HUDEP-2 (cell line): ENCODE measurements at regions not wholly inside any gene's neighbourhood (a gene's known extent, or its start where the extent isn't known, plus 50 kb on each side); places are given as distances from the start of the nearest gene placed in this dataset.

Experiments used
- DNase-seq, 76 experiments: peaks; one replicate each; lab custom pipeline; 2025; ENCODE audit not compliant: unreplicated experiment in 76 of 76; lab: John Stamatoyannopoulos, UW

DNA sequence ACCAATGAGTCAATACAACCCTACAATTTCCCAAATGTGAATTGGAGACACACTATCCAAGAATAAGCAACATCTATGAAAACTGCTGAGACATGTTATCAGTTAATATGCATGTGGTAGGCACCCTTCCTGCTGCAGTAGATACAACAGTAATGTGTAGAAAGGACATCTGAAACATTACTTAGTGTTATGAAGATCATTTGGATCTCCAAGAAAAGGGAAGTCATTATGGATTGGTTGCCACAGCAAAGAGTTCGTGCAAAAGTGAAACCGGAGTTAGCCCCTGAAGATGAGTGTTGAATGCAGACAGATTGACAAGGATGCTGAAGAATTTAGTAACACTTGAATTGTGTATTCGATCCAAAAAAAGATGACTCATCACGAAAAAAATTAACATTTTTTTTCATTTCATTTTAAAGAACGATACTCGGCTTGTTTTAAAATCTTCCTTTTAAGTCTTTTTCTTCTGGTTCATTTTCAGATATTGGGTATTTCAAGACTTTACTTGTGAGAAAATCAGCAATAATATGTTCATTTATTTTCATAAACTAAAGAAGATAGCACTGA lies 322.4 kb upstream of the KLF6 start:
- DNase-seq, result no peak

- DNase-seq, result no peak
Measured at GRCh38 chr10:4103603-4104002, 318.6 kb upstream of the KLF6 start.

- DNase-seq, result no peak
Measured at GRCh38 chr10:4102802-4103344, 317.9 kb upstream of the KLF6 start.

DNA sequence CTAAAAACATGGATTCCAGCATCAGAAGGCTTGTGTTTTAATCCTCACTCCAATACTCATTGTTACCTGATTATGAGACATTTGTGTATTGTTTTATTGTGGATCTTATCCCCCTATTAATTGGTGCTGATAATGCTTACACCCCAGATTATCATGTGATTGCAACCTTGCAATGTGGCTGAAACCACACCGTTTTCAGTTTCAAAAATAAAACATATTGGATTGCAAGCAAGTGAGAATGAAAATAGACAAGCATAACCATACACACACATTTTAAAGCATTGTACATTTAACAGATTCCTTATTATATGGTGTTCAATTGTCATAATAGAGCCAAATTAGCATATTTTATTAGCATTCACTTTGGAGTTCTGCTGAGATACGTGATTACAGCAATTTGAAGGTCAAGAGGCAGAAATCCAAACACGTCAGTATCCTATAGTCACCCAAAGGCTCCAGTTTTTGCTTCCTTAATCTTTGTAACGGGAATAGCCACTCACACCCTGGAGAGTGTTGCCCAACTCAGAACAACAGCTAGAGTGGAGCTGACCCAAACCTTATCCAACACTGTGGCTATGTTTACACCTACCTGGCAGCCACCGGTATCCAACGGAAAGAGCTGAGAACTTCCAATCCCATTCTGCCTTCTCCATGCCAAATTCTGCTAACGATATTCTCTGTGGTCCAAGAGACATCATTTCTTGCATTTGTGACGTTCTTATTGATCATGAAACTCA lies 317.1 kb upstream of the KLF6 start:
- DNase-seq, result no peak

DNA sequence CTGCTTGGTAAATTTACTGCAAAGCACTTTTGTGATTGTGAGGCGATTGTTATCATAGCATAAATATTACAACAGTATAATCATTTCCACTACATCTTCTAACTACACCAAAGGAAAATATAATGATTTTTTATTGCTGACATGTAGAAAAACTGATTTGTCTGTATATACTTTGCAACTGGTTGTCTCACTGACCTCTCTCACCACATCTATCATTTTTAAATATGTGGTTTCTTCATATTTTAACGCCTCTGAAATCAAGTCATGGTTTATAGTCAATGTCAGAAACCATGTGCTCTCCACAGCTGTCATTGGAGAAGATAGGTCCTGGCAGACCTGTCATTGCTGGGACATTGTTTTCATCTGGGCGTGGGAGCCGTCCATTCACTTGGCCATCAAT lies 315.4 kb upstream of the KLF6 start:
- DNase-seq, result no peak

- DNase-seq, result no peak
Measured at GRCh38 chr10:4099202-4099601, 314.2 kb upstream of the KLF6 start.

- DNase-seq, result no peak
Measured at GRCh38 chr10:4095166-4095917, 310.3 kb upstream of the KLF6 start.

DNA sequence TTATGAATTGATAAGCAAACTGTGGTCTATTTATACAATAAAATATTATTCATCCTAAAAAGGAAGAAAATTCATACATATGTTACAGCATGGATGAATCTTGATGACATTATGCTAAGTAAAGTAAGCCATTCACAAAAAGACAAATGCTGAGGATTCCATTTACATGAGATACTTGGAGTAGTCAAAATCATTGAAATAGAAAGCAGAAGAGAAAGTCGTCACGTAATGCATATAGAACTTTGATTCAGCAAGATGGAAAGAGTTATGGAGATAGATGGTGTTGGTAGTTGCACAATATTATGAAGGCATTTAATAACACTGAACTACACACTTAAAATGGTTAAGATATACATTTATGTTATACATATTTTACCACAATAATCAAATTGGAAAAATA lies 309.7 kb upstream of the KLF6 start:
- no peak for DNase-seq

DNA sequence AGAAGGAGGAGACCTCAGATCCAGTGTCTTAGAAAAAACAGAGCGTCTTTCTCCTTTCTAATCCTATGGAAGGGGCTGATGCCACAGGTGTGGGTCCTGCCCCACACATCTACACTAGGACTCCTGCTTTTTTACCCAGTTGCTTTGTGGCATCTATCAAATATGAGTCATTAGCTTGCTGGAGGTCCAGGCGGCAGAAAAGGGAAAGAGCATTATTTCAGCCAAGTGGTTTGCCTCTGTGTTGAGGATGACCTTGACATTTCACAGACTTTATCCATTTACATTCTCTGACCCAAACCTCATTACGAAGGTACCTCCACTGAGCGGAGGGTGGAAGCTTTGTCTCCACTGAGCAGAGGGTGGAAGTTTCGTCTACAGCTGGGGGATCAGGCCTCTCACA lies 308.4 kb upstream of the KLF6 start:
- DNase-seq, result no peak

- no peak for DNase-seq
Measured at GRCh38 chr10:4088354-4089066, 303.5 kb upstream of the KLF6 start.

GRCh38 chr10:4086131-4086898 lies 301.3 kb upstream of the KLF6 start:
- DNase-seq, result no peak

DNA sequence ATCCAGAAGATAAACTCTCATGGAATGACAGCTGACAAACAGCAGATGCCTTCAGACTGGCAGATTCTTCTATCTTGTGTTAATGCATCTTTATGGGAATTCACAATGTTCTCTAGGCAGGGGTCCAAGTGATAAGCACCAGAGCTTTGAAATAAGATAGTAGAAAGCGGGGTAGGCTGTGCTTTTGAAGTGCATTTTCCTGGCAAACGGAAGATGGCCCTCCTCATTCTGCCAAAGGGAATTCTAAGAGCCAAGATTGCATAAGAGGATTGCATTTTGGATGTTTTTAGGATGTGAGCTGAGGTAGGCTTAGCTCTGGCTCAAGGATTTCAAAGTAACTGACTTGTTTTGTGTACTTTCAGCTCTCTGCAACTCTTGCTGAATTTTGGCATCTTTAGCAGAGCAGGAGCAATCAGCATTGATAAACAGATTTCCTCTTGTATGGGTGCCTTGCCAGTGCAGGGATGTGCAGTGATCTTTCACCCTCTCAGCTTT lies 298.5 kb upstream of the KLF6 start:
- no peak for DNase-seq

GRCh38 chr10:4082861-4083260 lies 297.9 kb upstream of the KLF6 start:
- no peak for DNase-seq

- DNase-seq, result no peak
Measured at GRCh38 chr10:4081685-4082111, 296.7 kb upstream of the KLF6 start.

DNA sequence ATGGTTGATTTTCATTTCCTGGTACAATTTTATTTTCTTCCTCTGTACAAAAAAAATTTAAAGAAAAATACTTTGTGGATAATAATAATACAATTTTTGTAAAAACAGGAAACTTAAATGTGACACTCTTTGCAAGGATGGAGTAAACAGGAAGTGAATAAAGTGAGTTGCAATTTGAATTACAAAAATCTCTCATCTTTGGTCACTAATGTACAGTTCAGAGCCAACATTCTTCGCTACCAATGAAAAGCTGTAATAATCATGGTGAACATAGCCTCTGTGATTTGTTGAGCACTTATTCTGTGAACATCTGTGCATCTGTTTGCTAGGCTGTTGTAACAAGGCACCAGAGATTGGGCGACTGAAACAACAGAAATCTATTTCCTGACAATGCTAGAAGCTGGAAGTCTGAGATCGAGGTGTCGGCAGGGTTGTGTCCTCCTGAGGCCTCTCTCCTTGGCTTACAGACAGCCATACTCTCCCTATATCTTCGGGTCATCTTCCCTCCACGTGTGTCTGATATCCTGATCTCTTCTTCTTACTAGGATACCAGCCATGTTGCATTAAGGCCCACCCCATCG lies 295.3 kb upstream of the KLF6 start:
- DNase-seq, result no peak

- no peak for DNase-seq
Measured at GRCh38 chr10:4079803-4080202, 294.8 kb upstream of the KLF6 start.

GRCh38 chr10:4077804-4078203 lies 292.8 kb upstream of the KLF6 start:
- DNase-seq, result no peak

GRCh38 chr10:4076983-4077382 lies 292.0 kb upstream of the KLF6 start:
- DNase-seq, result no peak

GRCh38 chr10:4075443-4075842 lies 290.4 kb upstream of the KLF6 start:
- DNase-seq, result no peak
